Activated CD8-positive, alpha-beta T cell treated with anti-CD3 and anti-CD28 coated beads, Interleukin-2, amount 10 ng/mL, durations not matched to agents 7 days and 5 days (primary cell): ENCODE measurements at regions not wholly inside any gene's neighbourhood (a gene's known extent, or its start where the extent isn't known, plus 50 kb on each side); places are given as distances from the start of the nearest gene placed in this dataset.
"Not testable (repeated sequence)": the region's sequence is repeated elsewhere in the genome, so short reads cannot be mapped to it uniquely, and the experiment has no call there.

Source experiments
- ATAC-seq: fragments of 150-1000 bp; cut with Tn5 transposase; one replicate; pipeline ENCODE4 v1.10.0; 2021; ENCODE audit warnings: moderate library complexity
- CTCF ChIA-PET: fragments of 350-600 bp; sonication (Branson Sonifier 250); formaldehyde crosslinking; loops from one replicate; lab custom pipeline; 2021; ENCODE audit warnings: antibody characterized with exemption; lab: Charles Lee
- POLR2A ChIA-PET: fragments of 350-600 bp; sonication (Branson Sonifier 250); formaldehyde crosslinking; loops from one replicate; lab custom pipeline; 2021; ENCODE audit warnings: antibody characterized with exemption; lab: Charles Lee
- DNase-seq: peaks from one replicate; pipeline ENCODE4 v3.0.0-alpha.2; 2020
- H3K27ac Mint-ChIP-seq: one replicate; pipeline ENCODE4 v1.8.0; 2021; ENCODE audit warnings: mild to moderate bottlenecking, mixed read lengths
- H3K27me3 Mint-ChIP-seq: one replicate; pipeline ENCODE4 v1.8.0; 2021; ENCODE audit warnings: low read depth, mixed read lengths
- H3K36me3 Mint-ChIP-seq: one replicate; pipeline ENCODE4 v1.8.0; 2021; ENCODE audit warnings: low read depth, mixed read lengths
- H3K4me1 Mint-ChIP-seq: one replicate; pipeline ENCODE4 v1.8.0; 2021; ENCODE audit warnings: low read depth, mixed read lengths
- H3K4me3 Mint-ChIP-seq: one replicate; pipeline ENCODE4 v1.8.0; 2021; ENCODE audit warnings: mild to moderate bottlenecking, mixed read lengths
- H3K9me3 Mint-ChIP-seq: one replicate; pipeline ENCODE4 v1.8.0; 2022; ENCODE audit warnings: mixed read lengths; ENCODE audit not compliant: insufficient read depth

GRCh38 chr22:25281675-25282345 is 62.4 kb downstream of the CRYBB2 start:
- ATAC-seq, result no peak
- POLR2A ChIA-PET, result no interaction called here
- Mint-ChIP-seq H3K9me3 (no peaks in the 10 kb centered on the region), H3K36me3 (no peaks in the 10 kb centered on the region), H3K4me1 (peaks cover 8% of the 10 kb centered on the region), H3K4me3 (no peak overlapping the region), H3K27me3 (peaks cover 52% of the 10 kb centered on the region), H3K27ac (no peak overlapping the region)
- DNase-seq, result no peak
- CTCF ChIA-PET, result no interaction called here

- ChIA-PET POLR2A (no interaction called here), CTCF (no interaction called here)
- DNase-seq, result no peak
- ATAC-seq, result no peak
- H3K36me3 Mint-ChIP-seq, result no peaks in the 10 kb centered on the region
- peaks cover 55% of the 10 kb centered on the region for H3K27me3 Mint-ChIP-seq
- peaks cover 8% of the 10 kb centered on the region for H3K4me1 Mint-ChIP-seq
- H3K9me3 Mint-ChIP-seq, result no peaks in the 10 kb centered on the region
- H3K27ac Mint-ChIP-seq, result no peak overlapping the region
- H3K4me3 Mint-ChIP-seq, result no peak overlapping the region
These were observed 62.9 kb downstream of the CRYBB2 start for GRCh38 chr22:25282346-25282670.

GRCh38 chr22:25282671-25283561 is 63.5 kb downstream of the CRYBB2 start:
- H3K4me1 Mint-ChIP-seq, result peaks cover 8% of the 10 kb centered on the region
- POLR2A ChIA-PET, result no interaction called here
- no peaks in the 10 kb centered on the region for H3K9me3 Mint-ChIP-seq
- DNase-seq (no peak), ATAC-seq (no peak)
- H3K27ac Mint-ChIP-seq, result no peak overlapping the region
- no peak overlapping the region for H3K4me3 Mint-ChIP-seq
- peaks cover 55% of the 10 kb centered on the region for H3K27me3 Mint-ChIP-seq
- no peaks in the 10 kb centered on the region for H3K36me3 Mint-ChIP-seq
- CTCF ChIA-PET, result interaction anchor here (0.7 kb wide), 1 partner anchor 720 kb away, joined by 3 read pairs; no protein-coding TSS in a partner anchor

DNA sequence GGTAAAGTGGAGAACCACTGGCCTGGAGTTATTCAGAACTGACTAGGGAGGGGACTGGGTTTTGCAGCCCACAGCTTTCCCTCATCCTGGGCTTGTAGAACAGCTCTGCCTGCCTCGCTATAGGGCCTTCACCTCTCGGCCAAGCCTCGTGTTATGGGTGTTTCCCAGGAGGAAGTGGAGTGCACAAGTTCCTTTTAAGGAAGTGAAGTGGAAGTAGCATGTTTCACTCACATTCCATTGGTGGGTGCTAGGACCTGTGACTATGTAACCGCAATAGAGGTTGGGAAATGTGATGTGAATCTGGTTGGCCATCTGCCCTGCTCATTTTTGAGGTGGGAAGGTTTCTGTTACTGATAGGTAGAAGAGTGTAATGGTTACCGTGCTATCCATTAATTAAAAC is 69.0 kb downstream of the CRYBB2 start:
- CTCF ChIA-PET, H3K4me1 Mint-ChIP-seq, ATAC-seq, DNase-seq, H3K4me3 Mint-ChIP-seq, H3K9me3 Mint-ChIP-seq, POLR2A ChIA-PET, H3K27ac Mint-ChIP-seq, H3K36me3 Mint-ChIP-seq: not testable (repeated sequence)
- H3K27me3 Mint-ChIP-seq, result peaks cover 29% of the 10 kb centered on the region

DNA sequence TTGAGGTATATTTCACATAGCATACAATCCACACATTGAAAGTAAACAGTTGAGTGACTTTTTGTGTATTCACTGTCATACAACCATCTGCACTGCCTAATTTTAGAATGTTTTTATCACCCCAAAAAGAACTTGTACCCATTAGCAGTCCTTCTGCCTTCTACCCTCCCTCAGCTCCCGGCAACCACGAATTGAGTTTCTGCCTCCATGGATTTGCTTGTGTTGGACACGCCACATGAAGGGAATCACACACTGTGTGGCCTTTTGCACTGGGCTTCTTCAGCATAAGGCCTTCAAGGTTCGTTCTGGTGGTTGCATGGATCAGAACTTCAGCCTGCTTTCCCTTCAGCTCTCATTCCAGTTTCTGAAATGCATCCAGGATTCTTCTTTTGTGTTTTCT is 82.5 kb downstream of the CRYBB2 start:
- H3K36me3 Mint-ChIP-seq, DNase-seq, H3K4me3 Mint-ChIP-seq: not testable (repeated sequence)

GRCh38 chr22:25309586-25309985 is 90.1 kb downstream of the CRYBB2 start:
- H3K9me3 Mint-ChIP-seq, H3K4me3 Mint-ChIP-seq, H3K4me1 Mint-ChIP-seq, ATAC-seq, POLR2A ChIA-PET, CTCF ChIA-PET, H3K27ac Mint-ChIP-seq, H3K36me3 Mint-ChIP-seq, DNase-seq: not testable (repeated sequence)
- peaks cover 17% of the 10 kb centered on the region for H3K27me3 Mint-ChIP-seq

More for the DNA sequence above, 82.5 kb downstream of the CRYBB2 start:
- POLR2A ChIA-PET, ATAC-seq, CTCF ChIA-PET, H3K4me1 Mint-ChIP-seq, H3K27ac Mint-ChIP-seq, H3K9me3 Mint-ChIP-seq: not testable (repeated sequence)
- H3K27me3 Mint-ChIP-seq, result peaks cover 31% of the 10 kb centered on the region

DNA sequence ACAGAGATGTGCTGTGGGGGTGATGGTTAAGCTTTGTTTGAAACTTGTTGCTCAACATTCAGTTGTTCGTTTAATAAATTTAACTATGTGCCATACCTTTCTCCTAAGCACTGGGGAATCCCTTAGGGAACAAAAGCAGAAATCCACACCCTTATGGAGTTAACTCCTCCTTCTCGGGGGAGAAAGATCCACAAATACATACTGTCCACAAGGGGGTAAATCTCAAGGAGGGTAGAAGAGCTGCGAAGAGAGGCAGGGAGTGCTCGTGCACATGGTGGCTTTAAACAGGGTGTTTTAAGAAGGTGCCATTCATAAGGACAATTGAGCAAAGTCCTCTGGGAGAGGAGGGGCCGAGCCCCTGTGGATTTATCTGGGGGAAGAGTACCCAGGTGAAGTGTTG is 92.5 kb downstream of the CRYBB2 start:
- H3K36me3 Mint-ChIP-seq, POLR2A ChIA-PET, H3K27ac Mint-ChIP-seq, H3K4me1 Mint-ChIP-seq, CTCF ChIA-PET, ATAC-seq, H3K4me3 Mint-ChIP-seq, H3K9me3 Mint-ChIP-seq, DNase-seq: not testable (repeated sequence)
- H3K27me3 Mint-ChIP-seq, result peaks cover 17% of the 10 kb centered on the region

- DNase-seq, result no peak
- Mint-ChIP-seq H3K36me3 (no peaks in the 10 kb centered on the region), H3K4me3 (no peak overlapping the region), H3K27ac (no peak overlapping the region), H3K27me3 (peaks cover 2% of the 10 kb centered on the region), H3K9me3 (no peaks in the 10 kb centered on the region), H3K4me1 (no peaks in the 10 kb centered on the region)
- ATAC-seq, result no peak
- POLR2A ChIA-PET, result no interaction called here
- CTCF ChIA-PET, result no interaction called here
These were observed 98.8 kb downstream of the CRYBB2 start for GRCh38 chr22:25318081-25318823.

DNA sequence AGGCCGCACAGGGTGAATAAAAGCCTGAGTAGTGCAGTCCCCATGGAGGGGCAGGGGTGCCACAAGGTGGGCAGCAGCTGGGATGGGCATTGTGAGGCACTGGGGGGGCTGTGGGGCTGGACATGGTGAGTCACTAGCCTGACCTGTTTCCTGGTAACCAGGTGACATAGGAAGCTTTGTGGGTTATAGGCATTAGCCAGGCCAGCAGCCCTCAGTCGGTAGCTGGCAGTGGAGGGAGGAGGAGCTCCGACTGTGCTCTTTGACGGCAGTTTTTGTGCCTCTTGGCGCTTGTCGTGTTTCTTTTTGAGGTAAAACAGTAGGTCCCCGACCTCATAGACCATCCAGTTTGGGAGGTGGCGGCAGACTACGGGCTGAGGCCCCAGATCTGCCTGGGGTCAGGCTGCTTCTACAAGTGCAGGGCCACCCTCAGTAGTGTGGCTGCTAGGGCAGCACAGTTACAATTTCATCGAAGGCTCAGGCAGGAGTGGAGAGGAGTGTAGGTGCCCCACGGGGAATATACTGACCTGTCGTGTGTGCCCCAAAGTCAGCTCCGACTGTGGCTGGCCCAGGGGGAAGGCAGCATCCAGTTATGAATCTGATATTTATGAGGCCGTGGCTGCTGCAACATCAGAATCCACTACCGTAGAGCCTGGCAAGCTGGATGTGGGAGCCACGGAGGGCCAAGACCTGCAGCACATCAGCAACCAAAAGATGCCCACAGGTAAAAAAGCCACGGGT is 107.7 kb downstream of the CRYBB2 start:
- ATAC-seq, result no peak
- Mint-ChIP-seq H3K27me3 (peaks cover 2% of the 10 kb centered on the region), H3K4me1 (no peaks in the 10 kb centered on the region), H3K36me3 (no peaks in the 10 kb centered on the region), H3K9me3 (no peaks in the 10 kb centered on the region), H3K4me3 (no peak overlapping the region), H3K27ac (no peak overlapping the region)
- ChIA-PET POLR2A (no interaction called here), CTCF (no interaction called here)
- DNase-seq, result no peak

GRCh38 chr22:25331050-25331449 is 111.6 kb downstream of the CRYBB2 start:
- H3K27ac Mint-ChIP-seq, result no peak overlapping the region
- H3K4me3 Mint-ChIP-seq, result no peak overlapping the region

GRCh38 chr22:25331911-25332310 is 112.5 kb downstream of the CRYBB2 start:
- H3K4me1 Mint-ChIP-seq, H3K27ac Mint-ChIP-seq, H3K27me3 Mint-ChIP-seq, H3K36me3 Mint-ChIP-seq, DNase-seq, CTCF ChIA-PET, POLR2A ChIA-PET, H3K4me3 Mint-ChIP-seq, H3K9me3 Mint-ChIP-seq, ATAC-seq: not testable (repeated sequence)

More at GRCh38 chr22:25331050-25331449, 111.6 kb downstream of the CRYBB2 start:
- H3K9me3 Mint-ChIP-seq, result no peaks in the 10 kb centered on the region
- DNase-seq (no peak), ATAC-seq (no peak)
- ChIA-PET POLR2A (no interaction called here), CTCF (no interaction called here)
- no peaks in the 10 kb centered on the region for H3K36me3 Mint-ChIP-seq
- H3K4me1 Mint-ChIP-seq, result no peaks in the 10 kb centered on the region
- H3K27me3 Mint-ChIP-seq, result no peaks in the 10 kb centered on the region
